Colonic mucosa (tissue), 4 donors: ENCODE measurements at regions not wholly inside any gene's neighbourhood (a gene's known extent, or its start where the extent isn't known, plus 50 kb on each side); places are given as distances from the start of the nearest gene placed in this dataset.

Source experiments
- DNase-seq: peaks from one replicate; pipeline ENCODE4 v3.0.0-alpha.2; 2020
- H3K27ac ChIP-seq: fragments of 200-600 bp; one replicate; pipeline ENCODE4 v1.8.0; 2021
- H3K27me3 ChIP-seq: fragments of 200-600 bp; one replicate; pipeline ENCODE4 v1.8.0; 2021
- H3K36me3 ChIP-seq: fragments of 200-600 bp; one replicate; pipeline ENCODE4 v1.8.0; 2021
- H3K4me1 ChIP-seq: fragments of 200-600 bp; one replicate; pipeline ENCODE4 v1.8.0; 2021; ENCODE audit warnings: mild to moderate bottlenecking
- H3K4me3 ChIP-seq: fragments of 200-600 bp; one replicate; pipeline ENCODE4 v1.8.0; 2021
- H3K9ac ChIP-seq, 2 donors: one replicate each; pipeline ENCODE4 v1.7.0; 2013; ENCODE audit warnings: control low read depth in 2 of 2, low read depth in 2 of 2, low read length in 2 of 2
- H3K9me3 ChIP-seq: fragments of 200-600 bp; one replicate; pipeline ENCODE4 v1.8.0; 2021
- intact Hi-C: fragments of 100-400 bp; cut with DNase I; formaldehyde crosslinking; loops from one replicate; pipeline ENCODE4 v1.14.1; 2022
- TF ChIP-seq, protein P1 (sequence below): fragments of 200-600 bp; IDR thresholded peaks from one replicate; pipeline ENCODE4 v1.8.0; 2022; ENCODE audit warnings: antibody characterized with exemption, mild to moderate bottlenecking
- donor health status: healthy.
- donor health status: DM: no; HTN: no; CAD: no.
- donor health status: DM: no; HTN: no; CAD: no.

DNA sequence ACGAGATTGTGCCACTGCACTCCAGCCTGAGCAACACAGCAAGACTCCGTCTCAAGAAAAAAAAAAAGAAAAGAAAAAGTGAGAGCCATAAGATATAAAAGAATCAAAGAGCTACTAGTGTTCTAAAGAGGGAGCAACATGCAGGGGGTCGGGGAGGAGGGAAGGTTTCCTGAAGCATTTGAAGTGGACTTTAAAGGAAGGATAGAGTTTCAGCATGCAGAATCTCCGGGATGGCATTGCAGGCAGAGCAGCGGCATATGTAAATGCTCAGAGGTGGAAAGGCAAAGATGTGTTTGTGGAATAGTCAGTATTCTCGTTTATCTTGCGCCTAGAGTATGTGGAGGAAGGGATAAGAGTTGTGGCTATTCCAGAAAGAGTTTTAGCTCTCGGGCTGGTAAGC lies 447.6 kb upstream of the NFE2L3 start:
- Histone ChIP-seq H3K27me3 (no peaks in the 10 kb centered on the region), H3K27ac (no peak overlapping the region), H3K36me3 (no peaks in the 10 kb centered on the region), H3K4me3 (no peak overlapping the region), H3K4me1 (no peaks in the 10 kb centered on the region), H3K9ac (no peak overlapping the region), H3K9me3 (no peaks in the 10 kb centered on the region)
- TF ChIP-seq, protein P1, sequence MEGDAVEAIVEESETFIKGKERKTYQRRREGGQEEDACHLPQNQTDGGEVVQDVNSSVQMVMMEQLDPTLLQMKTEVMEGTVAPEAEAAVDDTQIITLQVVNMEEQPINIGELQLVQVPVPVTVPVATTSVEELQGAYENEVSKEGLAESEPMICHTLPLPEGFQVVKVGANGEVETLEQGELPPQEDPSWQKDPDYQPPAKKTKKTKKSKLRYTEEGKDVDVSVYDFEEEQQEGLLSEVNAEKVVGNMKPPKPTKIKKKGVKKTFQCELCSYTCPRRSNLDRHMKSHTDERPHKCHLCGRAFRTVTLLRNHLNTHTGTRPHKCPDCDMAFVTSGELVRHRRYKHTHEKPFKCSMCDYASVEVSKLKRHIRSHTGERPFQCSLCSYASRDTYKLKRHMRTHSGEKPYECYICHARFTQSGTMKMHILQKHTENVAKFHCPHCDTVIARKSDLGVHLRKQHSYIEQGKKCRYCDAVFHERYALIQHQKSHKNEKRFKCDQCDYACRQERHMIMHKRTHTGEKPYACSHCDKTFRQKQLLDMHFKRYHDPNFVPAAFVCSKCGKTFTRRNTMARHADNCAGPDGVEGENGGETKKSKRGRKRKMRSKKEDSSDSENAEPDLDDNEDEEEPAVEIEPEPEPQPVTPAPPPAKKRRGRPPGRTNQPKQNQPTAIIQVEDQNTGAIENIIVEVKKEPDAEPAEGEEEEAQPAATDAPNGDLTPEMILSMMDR, result no peak
- intact Hi-C loops, result no loop called here
- DNase-seq, result no peak

DNA sequence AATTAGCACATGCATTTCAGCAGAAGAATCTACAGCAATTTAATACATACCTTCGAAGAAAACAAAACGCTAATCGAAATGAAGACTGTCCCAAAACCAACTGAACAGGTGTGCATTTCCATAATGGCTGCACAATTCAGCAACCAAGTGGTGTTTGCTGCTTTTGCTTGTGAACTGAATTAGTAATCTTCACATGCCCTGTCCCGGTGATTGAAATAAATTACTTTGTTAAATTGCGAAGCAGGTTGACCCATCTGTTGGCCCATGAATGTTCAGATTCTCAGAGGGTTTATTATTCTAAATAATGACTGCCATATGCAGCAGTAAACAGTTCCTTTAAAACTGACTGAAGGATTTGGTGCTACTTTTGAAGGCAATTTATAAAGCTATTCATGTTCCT lies 445.2 kb upstream of the NFE2L3 start:
- Histone ChIP-seq H3K9me3 (no peaks in the 10 kb centered on the region), H3K4me3 (no peak overlapping the region), H3K27ac (no peak overlapping the region), H3K9ac (no peak overlapping the region), H3K36me3 (no peaks in the 10 kb centered on the region), H3K4me1 (no peaks in the 10 kb centered on the region), H3K27me3 (no peaks in the 10 kb centered on the region)
- no peak for DNase-seq
- TF ChIP-seq, protein P1, result no peak
- intact Hi-C loops, result no loop called here

DNA sequence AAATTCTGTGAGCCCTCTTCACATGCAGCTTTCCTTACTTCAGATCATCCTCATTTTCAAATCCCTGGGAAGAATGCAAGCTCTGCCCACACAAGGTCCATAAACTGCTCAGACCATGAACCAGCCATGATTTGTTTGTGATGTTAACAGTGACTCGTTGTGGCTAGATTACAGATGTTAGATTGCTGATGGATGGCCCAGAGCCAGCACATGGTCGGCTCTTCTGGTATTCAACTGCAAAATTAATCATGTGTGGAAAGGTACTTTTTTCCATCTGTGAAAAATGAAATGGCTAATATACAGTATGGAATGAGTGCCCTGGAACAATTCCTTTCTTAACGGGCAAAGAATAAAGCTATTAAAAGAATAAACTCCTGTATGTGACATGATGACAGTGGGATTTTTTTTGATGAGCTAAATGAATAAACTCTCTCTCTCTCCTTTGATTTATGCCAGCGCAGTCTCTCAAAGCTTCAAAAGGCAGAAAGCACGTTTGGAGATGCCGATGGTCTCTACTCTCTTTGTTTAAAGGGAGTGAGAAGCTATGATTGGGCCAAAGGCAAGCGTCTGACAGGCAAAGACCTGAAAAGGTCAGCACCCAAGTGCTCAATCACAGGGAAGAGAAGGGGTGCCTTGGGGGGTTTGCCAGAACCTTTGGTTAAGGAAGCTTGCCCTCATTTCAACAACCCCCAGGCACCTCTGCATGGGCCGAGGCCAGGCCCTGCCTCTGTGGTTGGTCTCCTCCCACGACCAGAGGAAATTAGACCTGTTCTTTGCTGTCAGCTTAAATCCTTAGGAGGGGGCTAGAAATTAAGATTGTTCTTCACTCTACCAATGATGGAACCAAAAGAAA lies 444.0 kb upstream of the NFE2L3 start:
- Histone ChIP-seq H3K9me3 (no peaks in the 10 kb centered on the region), H3K9ac (no peak overlapping the region), H3K27me3 (no peaks in the 10 kb centered on the region), H3K4me3 (no peak overlapping the region), H3K36me3 (no peaks in the 10 kb centered on the region), H3K27ac (no peak overlapping the region), H3K4me1 (no peaks in the 10 kb centered on the region)
- no peak for DNase-seq
- intact Hi-C loops, result no loop called here
- TF ChIP-seq, protein P1, result no peak

DNA sequence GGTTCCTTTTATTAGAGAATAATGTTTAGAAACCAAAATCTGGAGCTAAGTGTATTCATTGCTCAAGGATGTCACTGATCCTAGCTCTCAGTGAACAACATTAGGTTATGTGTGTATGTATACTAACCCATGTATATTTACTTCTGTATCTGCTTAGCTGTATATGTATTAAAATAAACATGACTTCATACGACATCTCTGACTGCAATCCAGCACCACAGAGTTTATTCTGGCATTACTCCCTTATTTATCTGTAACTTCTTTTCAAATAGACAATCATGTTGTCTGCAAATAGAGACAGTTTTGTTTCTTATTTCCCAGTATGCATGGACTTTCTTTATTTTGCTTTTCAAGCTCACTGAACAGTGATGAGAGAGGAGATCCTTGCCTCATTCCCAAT lies 441.0 kb upstream of the NFE2L3 start:
- Histone ChIP-seq H3K4me3 (no peak overlapping the region), H3K27me3 (no peaks in the 10 kb centered on the region), H3K4me1 (no peaks in the 10 kb centered on the region), H3K27ac (no peak overlapping the region), H3K9me3 (no peaks in the 10 kb centered on the region), H3K36me3 (no peaks in the 10 kb centered on the region), H3K9ac (no peak overlapping the region)
- DNase-seq, result no peak
- TF ChIP-seq, protein P1, result no peak
- intact Hi-C loops, result no loop called here

DNA sequence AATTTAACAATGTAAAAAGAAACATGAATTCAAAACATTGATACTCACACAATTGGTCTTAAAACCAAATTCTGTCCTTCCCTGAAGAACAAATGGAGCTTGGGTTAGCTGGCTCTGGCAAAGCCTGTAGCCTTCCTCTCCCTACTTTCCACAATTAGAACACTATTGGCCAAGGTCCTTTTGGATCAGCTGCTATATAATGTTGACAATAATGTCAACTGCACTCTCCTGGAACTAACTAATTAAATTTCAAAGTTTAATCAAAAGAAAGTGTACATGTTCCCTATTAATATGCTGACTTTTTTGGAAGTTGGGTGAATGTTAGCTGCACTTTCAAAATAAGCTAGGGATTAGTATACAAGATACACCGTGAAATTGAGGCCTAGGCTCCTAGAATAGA lies 440.1 kb upstream of the NFE2L3 start:
- TF ChIP-seq, protein P1, result no peak
- Histone ChIP-seq H3K9me3 (no peaks in the 10 kb centered on the region), H3K4me3 (no peak overlapping the region), H3K4me1 (no peaks in the 10 kb centered on the region), H3K27me3 (no peaks in the 10 kb centered on the region), H3K36me3 (no peaks in the 10 kb centered on the region), H3K27ac (no peak overlapping the region), H3K9ac (no peak overlapping the region)
- no peak for DNase-seq
- intact Hi-C loops, result no loop called here
